ENCODE measurements at regions not wholly inside any gene's neighbourhood (a gene's known extent, or its start where the extent isn't known, plus 50 kb on each side); places are given as distances from the start of the nearest gene placed in this dataset.
A peak's percentile ranks its signal among the peaks of the same experiment; 100 is the strongest.

- POLR2A ChIA-PET (ENCODE audit: partially characterized antibody): no interaction called here
- H3K4me1 ChIP-seq (ENCODE audit: insufficient read depth, low read length): no peaks in the 10 kb centered on the region
- H3K27ac ChIP-seq (ENCODE audit: low read depth, low read length): no peak overlapping the region
- H3K4me3 ChIP-seq (ENCODE audit: low read length in 2 of 2): no peak overlapping the region
- no peaks in the 10 kb centered on the region for H3K27me3 ChIP-seq (ENCODE audit: insufficient read depth, low read length)
- H3K4me3 Mint-ChIP-seq: no peak overlapping the region
- CTCF ChIA-PET (ENCODE audit: partially characterized antibody): interaction anchor here (0.9 kb wide), 1 partner anchor 9 kb away, joined by 3 read pairs; no protein-coding TSS in a partner anchor
- H3K9me3 ChIP-seq (ENCODE audit: control insufficient read depth in 1 of 2, low read length in 2 of 2): no peaks in the 10 kb centered on the region
- peaks cover 0 to 6% (median 0%) of the 10 kb centered on the region in 8 donors for H3K9me3 Mint-ChIP-seq
- DNase-seq: no peak
- no peaks in the 10 kb centered on the region for H3K4me1 Mint-ChIP-seq
- H3K36me3 ChIP-seq (ENCODE audit: insufficient read depth, low read length): no peaks in the 10 kb centered on the region
- H3K27ac Mint-ChIP-seq: no peak overlapping the region
- H3K36me3 Mint-ChIP-seq: no peaks in the 10 kb centered on the region
- peaks cover 2 to 3% of the 10 kb centered on the region in 2 donors for H3K27me3 Mint-ChIP-seq
- intact Hi-C loops (cut with micrococcal nuclease): no loop called here
Observed at GRCh38 chr20:52251136-52251700, 59.6 kb upstream of the ZFP64 start.

DNA sequence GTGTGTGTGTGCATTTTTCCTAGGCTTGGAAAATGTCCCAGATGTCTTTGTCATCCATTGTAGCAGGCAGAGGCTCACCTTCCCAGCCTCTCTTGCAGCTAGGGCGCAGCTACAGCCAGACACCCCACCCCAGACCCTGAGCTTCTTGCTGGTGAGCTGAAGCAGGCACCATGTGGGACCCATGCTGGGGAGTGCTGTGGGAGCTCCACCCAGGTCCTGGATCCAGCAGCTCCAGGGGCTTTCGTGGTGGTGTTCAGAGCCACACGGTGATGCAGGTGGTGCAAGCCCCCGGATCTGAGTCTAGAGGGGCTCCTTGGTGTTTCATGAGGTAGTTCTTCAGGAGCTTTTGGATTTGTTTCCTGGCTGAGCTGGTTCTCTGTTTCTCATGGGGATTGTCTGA, 56.0 kb upstream of the ZFP64 start:
- peaks cover 0 to 1% of the 10 kb centered on the region in 2 donors for H3K27me3 Mint-ChIP-seq
- POLR2A ChIA-PET (ENCODE audit: partially characterized antibody): no interaction called here

DNA sequence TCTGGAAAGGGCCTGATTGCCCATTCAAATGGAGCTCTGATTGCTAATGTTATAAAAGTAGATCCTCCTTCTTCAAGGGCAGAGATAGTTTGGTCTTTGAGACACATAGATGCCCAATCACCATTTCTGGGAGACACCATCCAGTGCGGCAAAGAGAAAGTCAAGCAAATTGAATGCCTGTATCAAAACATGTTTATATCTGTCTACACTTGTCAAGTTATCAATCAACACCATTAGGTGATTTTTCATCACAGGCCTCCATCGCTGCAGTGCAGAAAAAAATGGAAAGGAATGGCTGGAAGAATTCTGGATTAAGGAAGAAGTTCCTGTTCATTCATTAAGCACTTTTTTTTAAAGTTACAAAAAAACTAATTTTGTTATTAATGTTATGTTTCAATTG, 54.8 kb upstream of the ZFP64 start:
- H3K4me3 Mint-ChIP-seq: no peak overlapping the region
- no peak overlapping the region for H3K27ac Mint-ChIP-seq
- H3K36me3 ChIP-seq (ENCODE audit: insufficient read depth, low read length): no peaks in the 10 kb centered on the region
- H3K4me1 Mint-ChIP-seq: no peaks in the 10 kb centered on the region
- no peaks in the 10 kb centered on the region for H3K4me1 ChIP-seq (ENCODE audit: insufficient read depth, low read length)
- H3K9me3 ChIP-seq (ENCODE audit: control insufficient read depth in 1 of 2, low read length in 2 of 2): no peaks in the 10 kb centered on the region
- CTCF ChIA-PET (ENCODE audit: partially characterized antibody): interaction anchor here (1.2 to 1.5 kb wide), 4 partner anchors 14 to 1953 kb away, joined by 3 to 6 read pairs (median 3); no protein-coding TSS in a partner anchor
- no peak overlapping the region for H3K4me3 ChIP-seq (ENCODE audit: low read length in 2 of 2)
- H3K36me3 Mint-ChIP-seq: no peaks in the 10 kb centered on the region
- no peaks in the 10 kb centered on the region for H3K9me3 Mint-ChIP-seq
- no peak for DNase-seq
- H3K27me3 ChIP-seq (ENCODE audit: insufficient read depth, low read length): no peaks in the 10 kb centered on the region
- POLR2A ChIA-PET (ENCODE audit: partially characterized antibody): interaction anchor here (0.6 kb wide), 1 partner anchor 1316 kb away, joined by 3 read pairs; no protein-coding TSS in a partner anchor
- no peaks in the 10 kb centered on the region for H3K27me3 Mint-ChIP-seq
- intact Hi-C loops (cut with micrococcal nuclease): no loop called here
- H3K27ac ChIP-seq (ENCODE audit: low read depth, low read length): no peak overlapping the region

More for the DNA sequence above, 56.0 kb upstream of the ZFP64 start:
- H3K9me3 ChIP-seq (ENCODE audit: control insufficient read depth in 1 of 2, low read length in 2 of 2): no peaks in the 10 kb centered on the region
- H3K27me3 ChIP-seq (ENCODE audit: insufficient read depth, low read length): no peaks in the 10 kb centered on the region
- no peak for DNase-seq
- no peaks in the 10 kb centered on the region for H3K9me3 Mint-ChIP-seq
- H3K36me3 ChIP-seq (ENCODE audit: insufficient read depth, low read length): no peaks in the 10 kb centered on the region
- H3K27ac Mint-ChIP-seq: no peak overlapping the region
- intact Hi-C loops (cut with micrococcal nuclease): no loop called here
- H3K27ac ChIP-seq (ENCODE audit: low read depth, low read length): no peak overlapping the region
- no peaks in the 10 kb centered on the region for H3K4me1 Mint-ChIP-seq
- CTCF ChIA-PET (ENCODE audit: partially characterized antibody): interaction anchor here (0.7 to 1.5 kb wide), 4 partner anchors 13 to 1952 kb away, joined by 3 to 4 read pairs (median 3); no protein-coding TSS in a partner anchor
- no peaks in the 10 kb centered on the region for H3K4me1 ChIP-seq (ENCODE audit: insufficient read depth, low read length)
- H3K36me3 Mint-ChIP-seq: no peaks in the 10 kb centered on the region
- no peak overlapping the region for H3K4me3 Mint-ChIP-seq
- no peak overlapping the region for H3K4me3 ChIP-seq (ENCODE audit: low read length in 2 of 2)

- H3K27ac ChIP-seq (ENCODE audit: low read depth, low read length): no peak overlapping the region
- intact Hi-C loops (cut with micrococcal nuclease): loop anchor here (5.0 kb wide), 2 partner anchors 68 to 133 kb away; no protein-coding TSS in a partner anchor
- H3K27me3 Mint-ChIP-seq: no peaks in the 10 kb centered on the region
- no peaks in the 10 kb centered on the region for H3K9me3 Mint-ChIP-seq
- H3K4me1 Mint-ChIP-seq: no peaks in the 10 kb centered on the region
- H3K4me3 Mint-ChIP-seq: no peak overlapping the region
- no peaks in the 10 kb centered on the region for H3K9me3 ChIP-seq (ENCODE audit: control insufficient read depth in 1 of 2, low read length in 2 of 2)
- H3K27ac Mint-ChIP-seq: no peak overlapping the region
- H3K27me3 ChIP-seq (ENCODE audit: insufficient read depth, low read length): no peaks in the 10 kb centered on the region
- no peaks in the 10 kb centered on the region for H3K36me3 Mint-ChIP-seq
- no peaks in the 10 kb centered on the region for H3K36me3 ChIP-seq (ENCODE audit: insufficient read depth, low read length)
- no peak overlapping the region for H3K4me3 ChIP-seq (ENCODE audit: low read length in 2 of 2)
- POLR2A ChIA-PET (ENCODE audit: partially characterized antibody): no interaction called here
- CTCF ChIA-PET (ENCODE audit: partially characterized antibody): interaction anchor here (0.7 to 1.3 kb wide), 4 partner anchors 10 to 971 kb away, joined by 3 to 5 read pairs (median 3); no protein-coding TSS in a partner anchor
- DNase-seq: no peak
- H3K4me1 ChIP-seq (ENCODE audit: insufficient read depth, low read length): no peaks in the 10 kb centered on the region
Observed at GRCh38 chr20:52244702-52245101, 53.1 kb upstream of the ZFP64 start.

GRCh38 chr20:52242237-52243230, 51.0 kb upstream of the ZFP64 start:
- H3K4me1 ChIP-seq (ENCODE audit: insufficient read depth, low read length): no peaks in the 10 kb centered on the region
- H3K36me3 Mint-ChIP-seq: no peaks in the 10 kb centered on the region
- peaks cover 0 to 2% of the 10 kb centered on the region in 2 donors for H3K27me3 Mint-ChIP-seq
- H3K4me3 ChIP-seq (ENCODE audit: low read length in 2 of 2): no peak overlapping the region
- H3K9me3 ChIP-seq (ENCODE audit: control insufficient read depth in 1 of 2, low read length in 2 of 2): no peaks in the 10 kb centered on the region
- DNase-seq: peak in 4 of 5 donors; percentile 29 to 39 (median 36)
- H3K27ac Mint-ChIP-seq: no peak overlapping the region
- ChIA-PET CTCF (ENCODE audit: partially characterized antibody) (interaction anchor here (0.7 to 1.6 kb wide), 9 partner anchors 8 to 1958 kb away, joined by 3 to 5 read pairs (median 4); partner anchors contain the start of gene ZFP64), POLR2A (ENCODE audit: partially characterized antibody) (no interaction called here)
- H3K27me3 ChIP-seq (ENCODE audit: insufficient read depth, low read length): no peaks in the 10 kb centered on the region
- H3K9me3 Mint-ChIP-seq: no peaks in the 10 kb centered on the region
- no peak overlapping the region for H3K27ac ChIP-seq (ENCODE audit: low read depth, low read length)
- intact Hi-C loops (cut with micrococcal nuclease): loop anchor here (1.0 to 5.0 kb wide), 4 partner anchors 70 to 1820 kb away; no protein-coding TSS in a partner anchor
- H3K36me3 ChIP-seq (ENCODE audit: insufficient read depth, low read length): no peaks in the 10 kb centered on the region
- no peak overlapping the region for H3K4me3 Mint-ChIP-seq
- H3K4me1 Mint-ChIP-seq: no peaks in the 10 kb centered on the region
